Activated CD4-positive, alpha-beta T cell treated with anti-CD3 and anti-CD28 coated beads, Interleukin-2, amount 50 U/mL, for 24 hours (primary cell): ENCODE measurements at regions not wholly inside any gene's neighbourhood (a gene's known extent, or its start where the extent isn't known, plus 50 kb on each side); places are given as distances from the start of the nearest gene placed in this dataset.

Source experiments
- DNase-seq, 2 donors: peaks; one replicate each; pipeline ENCODE4 v3.0.0-alpha.2; 2020; ENCODE audit warnings: low read depth in 1 of 2, low spot score in 1 of 2

DNA sequence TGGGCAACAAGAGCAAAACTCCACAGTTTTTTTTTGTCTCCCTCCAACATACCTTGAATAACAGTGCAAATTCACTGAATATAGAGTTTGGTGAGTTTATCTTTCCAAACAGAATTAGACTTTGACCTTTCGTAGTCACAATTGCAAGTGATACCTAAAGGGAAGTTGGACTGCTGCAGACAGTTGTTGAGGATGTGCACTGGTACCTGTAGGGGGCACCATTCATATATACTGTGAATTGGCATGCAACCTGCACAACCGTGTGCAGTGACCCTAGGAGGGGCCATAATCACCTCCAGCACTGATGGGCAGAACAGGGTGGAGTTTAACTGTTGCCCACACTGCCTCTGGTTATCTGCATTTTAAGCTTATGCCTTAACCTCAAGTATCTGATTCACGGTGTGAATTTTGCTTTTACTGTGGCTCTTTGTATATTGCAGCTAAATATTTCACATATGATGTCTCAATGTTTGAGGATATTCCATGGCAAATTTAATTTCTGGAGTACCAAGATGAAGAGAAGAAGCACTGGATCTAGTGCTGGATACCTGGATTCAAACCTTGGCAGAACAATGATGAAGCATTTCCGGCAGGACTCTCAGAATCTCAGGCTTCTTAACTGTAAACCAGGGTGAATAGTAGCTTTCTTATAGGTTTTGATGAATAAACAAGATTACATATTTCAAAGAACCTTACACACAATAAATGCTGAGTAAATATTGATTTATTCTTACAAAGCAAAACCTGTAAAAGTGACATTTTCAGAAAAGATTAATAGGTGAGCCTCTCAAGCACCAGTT, 144.3 kb downstream of the ACTBL2 start:
- DNase-seq: peak in 1 of 2 donors; percentile 5

DNA sequence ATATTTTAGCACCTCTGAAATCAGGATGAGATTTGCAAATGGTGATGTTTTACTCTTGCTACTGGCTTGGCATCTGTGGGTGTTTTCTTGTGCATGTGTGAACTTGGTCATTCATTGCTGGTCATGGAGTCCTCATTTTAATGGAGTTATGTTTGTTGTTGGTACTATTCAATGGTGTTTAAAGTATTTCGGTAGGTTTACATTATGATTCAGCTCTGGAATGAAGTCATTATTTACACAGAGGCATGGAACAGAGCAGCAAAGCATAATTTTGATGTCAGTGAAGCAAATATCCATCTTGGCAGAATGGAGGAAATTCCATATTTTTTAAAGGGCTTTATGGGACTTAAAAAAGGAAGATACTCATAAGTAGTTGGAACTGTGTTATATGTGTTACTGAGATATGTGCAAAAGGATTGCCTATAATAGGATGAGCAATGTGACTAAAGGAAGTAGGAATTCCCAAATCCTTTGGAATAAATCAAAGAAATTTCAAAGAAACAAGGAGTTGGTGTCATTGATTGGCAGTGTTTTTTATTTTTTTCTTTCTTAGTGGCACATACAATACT, 147.4 kb downstream of the ACTBL2 start:
- no peak for DNase-seq

DNA sequence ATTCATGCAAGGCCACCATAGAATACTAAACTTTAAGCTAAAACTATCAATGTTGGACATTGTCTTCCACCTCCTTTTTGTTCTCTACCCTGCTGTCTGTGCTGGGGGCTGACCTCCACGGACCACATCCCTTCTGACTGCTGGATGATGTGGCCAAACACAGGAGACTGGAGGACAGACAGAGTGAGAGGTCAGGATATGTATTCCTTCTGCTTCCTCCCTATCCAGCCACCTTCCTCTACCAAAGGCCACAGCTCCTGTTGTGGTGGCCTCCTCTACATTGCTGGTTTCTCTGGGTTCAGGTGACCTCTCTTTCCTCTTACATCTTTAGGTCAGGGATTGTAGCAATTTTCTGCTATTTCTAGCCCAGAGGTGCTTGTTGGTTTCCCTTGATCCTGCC, 148.1 kb downstream of the ACTBL2 start:
- DNase-seq: no peak

DNA sequence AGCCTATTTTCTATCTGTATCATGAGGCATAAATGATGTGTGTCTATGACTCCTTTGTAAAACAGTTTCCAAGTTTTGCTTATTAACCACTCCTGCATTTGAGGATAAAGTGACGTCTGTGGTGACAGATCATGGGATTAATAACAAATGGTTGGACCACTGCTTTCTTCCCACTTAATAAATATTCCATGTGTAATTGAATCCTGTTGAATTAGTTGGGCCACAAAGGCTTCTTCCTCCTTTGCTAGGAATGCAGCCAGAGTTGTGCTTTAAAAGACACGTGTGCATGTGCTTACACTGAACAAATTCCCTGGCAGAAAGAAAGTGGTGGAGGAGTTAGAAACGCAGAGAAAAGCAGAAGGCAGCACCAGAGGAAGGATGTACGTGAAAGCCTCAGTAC, 150.2 kb downstream of the ACTBL2 start:
- no peak for DNase-seq

DNA sequence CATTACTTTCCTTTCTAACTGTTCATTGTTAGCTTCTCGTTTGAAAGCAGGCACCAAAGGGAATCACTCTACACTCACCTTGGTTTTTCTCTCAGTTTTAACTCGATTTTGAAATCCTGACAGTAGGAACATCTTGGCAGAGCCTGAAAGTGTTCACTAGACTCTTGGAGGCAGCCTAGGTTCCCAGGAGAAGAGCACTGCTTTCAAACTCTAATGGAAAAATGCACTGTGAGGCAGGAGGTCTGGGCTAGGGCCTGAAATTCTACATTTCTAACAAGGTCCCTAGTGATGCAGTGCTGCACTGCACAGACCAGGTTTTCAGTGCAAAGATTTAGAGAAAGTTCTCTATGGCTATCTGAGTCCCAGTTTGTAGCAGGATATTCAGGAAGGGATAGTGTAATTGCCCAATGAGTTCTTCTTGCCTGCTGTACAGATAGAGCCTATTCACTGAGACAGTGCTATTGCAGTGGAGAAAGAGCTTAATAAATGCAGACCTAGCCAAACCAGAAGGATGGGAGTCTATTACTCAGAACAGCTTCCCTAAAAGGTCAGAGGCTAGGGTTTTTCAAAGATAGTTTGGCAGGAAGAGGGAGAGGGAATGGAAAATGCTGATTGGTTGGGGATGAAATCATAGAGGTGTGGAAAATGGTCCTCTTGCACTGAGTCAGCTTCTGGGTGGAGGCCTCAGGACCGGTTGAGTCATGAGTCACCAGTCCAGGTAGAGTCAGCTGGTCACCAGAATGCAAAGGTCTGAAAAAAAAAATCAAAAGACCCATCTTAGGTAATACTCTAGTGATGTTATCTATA, 153.9 kb downstream of the GPBP1 start:
- no peak for DNase-seq

DNA sequence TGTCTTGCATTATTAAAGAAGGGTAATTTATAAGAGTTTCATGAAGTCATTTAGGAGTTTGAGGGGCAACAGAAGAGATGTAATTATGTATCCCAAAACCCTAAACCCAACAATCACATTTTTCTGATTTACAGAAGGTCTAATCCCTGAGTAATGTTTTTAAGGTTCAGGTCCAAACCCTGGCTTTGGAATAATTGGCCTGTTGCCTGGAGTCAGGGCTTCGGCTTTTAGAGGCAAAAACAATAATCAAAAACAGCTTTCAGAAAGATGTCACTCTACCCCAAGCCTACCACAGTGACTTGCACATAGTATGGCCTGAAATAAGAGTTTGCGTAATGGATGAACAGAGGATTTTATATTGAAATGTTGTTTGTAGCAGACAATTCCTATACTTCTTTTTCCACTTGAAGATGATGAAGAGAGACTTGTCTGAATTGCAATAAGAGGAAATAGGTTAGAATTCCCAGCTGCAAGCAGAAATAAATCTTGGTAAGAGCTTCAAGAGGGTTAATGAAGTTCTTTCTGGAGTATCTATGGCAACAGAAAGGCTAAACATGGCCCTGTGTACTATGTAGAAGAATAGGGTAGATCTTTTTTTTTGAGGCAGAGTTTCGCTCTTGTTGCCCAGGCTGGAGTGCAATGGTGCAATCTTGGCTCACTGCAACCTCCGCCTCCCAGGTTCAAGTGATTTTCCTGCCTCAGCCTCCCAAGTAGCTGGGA, 152.0 kb downstream of the GPBP1 start:
- no peak for DNase-seq

DNA sequence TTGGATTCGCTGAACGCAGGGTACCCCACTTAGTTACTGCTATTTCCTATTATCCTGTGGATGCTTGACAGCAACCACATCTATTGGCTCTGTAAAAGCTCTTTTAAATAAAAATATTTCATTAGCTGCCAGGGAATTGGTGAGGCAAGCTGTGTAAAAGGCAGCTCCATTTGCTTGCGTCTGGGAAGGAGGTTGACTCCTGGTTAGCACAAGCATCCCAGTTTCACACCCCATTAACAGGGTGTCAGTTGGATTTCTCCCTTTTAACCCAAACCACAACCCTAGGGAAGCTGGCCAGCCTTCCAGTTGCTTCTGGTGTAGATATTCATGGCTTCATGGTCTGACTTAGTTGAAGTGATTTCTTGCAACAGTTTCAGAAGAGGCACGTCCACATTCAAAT, 151.0 kb downstream of the GPBP1 start:
- no peak for DNase-seq

DNA sequence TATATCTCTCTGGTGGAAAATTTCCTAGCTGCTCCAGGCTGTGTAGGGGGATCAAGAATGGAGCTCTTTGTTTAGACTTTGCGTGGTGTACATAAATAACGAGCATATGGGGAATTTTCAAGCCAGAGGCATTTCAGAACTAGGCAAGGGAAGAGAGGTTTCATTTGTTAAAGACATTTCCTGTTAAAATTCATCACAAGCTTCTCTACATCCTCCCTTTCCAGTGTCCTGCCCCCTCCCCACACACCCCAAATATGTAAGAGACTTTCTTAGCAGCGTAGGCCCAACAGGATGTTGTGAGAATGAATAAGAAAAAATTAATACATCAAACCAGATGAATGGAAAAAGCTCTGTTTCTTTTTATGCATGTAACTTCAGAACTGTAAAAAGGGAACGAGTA, 150.3 kb downstream of the GPBP1 start:
- DNase-seq: no peak

DNA sequence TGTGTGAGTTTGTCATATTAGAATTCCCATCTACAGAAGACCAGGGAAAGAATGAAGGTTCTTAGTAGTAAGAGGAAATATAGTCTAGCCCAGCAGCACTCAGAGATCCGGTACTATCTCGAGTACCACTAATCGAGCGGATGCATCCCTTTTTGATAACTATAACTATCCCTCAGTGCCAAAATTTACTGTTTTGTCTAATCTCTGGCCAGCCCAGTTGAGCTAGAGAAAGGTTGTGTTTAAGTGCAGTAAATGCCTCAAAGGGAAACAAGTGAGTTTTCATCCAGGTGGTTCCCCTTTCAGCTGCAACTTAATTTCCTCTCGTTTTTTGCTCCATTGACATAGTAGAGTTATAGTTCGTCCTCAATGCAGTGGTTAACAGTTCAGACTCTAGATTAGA, 146.7 kb downstream of the GPBP1 start:
- no peak for DNase-seq

DNA sequence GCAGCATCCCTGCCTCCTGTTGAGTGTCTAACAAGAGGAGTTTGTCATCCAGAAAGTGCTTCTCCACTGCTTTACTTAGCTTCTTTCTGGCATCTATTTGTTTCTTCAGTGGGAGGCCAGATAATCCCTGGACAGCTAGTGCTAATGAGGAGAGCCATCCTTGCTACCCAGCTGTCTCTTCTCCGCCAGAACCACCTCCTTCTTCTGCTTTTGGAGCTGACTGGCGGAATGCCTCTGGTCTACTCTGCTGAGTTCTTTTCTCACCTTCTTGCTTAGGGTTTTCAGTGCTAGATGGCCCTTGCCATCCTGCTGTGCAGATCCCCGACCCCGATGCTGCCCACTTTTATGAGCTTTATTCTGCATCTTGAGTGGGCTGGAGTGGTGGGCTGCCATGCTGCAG, 145.8 kb downstream of the GPBP1 start:
- DNase-seq: no peak

DNA sequence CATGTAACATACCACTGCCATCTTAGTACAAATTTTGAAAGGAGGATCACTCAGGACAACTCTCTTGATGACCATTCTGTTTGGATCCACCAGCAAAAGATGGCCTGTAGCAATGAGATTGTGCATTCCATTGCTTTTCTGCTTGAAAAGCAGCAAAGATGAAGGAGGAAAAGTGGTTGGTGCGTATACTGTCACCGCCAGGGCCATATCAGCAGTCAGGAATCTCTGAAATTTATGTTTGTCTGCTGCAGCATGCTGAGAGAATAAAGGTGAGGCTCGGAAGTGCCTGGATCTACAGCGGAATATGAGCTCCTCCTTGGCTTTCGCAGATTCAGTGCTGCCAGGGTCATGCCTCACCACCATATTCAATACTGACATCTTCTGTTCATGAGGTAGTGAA, 144.4 kb downstream of the GPBP1 start:
- no peak for DNase-seq

DNA sequence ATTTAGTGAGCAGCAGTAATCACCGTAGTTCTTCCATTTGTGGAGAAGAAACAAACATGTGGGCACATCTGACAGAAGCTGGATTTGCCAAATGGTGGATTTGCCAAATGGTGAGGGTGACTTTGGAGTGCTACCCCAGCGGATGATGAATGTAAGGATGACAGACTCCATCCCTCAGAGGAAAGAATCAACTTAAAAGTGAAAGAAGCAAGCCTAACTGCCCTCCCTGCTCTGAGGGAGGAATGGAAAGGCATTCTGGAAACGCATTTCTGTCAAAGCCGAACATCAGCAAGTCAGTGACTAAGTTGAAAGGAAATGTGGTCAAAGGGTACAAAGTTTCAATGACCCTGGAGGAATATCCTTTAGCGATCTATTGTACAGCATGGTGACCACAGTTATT, 143.5 kb downstream of the GPBP1 start:
- DNase-seq: no peak

DNA sequence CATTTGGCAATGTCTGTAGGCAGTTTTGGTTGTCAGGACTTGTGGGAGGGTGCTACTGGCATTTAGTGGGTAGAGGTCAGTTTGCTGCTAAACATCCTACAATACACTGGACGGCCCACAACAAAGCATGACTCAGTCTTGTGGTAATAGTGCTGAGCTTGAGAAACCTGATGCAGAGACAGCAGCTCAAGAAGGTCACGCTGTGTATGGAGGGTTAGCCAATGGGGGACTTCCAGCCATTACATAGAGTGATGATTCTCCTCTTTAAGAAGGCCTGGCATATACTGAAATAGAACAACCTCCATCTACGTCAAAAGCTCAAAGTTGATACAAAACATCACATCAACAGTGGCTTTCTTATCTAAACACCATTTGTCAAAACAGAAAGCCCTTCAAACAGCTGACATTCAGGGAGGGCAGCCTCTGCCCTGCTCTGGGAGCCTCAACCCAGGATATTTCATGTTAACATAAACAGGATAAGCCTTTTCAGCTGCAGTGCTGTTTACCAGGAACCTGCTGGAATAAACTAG, 143.0 kb downstream of the GPBP1 start:
- DNase-seq: no peak

DNA sequence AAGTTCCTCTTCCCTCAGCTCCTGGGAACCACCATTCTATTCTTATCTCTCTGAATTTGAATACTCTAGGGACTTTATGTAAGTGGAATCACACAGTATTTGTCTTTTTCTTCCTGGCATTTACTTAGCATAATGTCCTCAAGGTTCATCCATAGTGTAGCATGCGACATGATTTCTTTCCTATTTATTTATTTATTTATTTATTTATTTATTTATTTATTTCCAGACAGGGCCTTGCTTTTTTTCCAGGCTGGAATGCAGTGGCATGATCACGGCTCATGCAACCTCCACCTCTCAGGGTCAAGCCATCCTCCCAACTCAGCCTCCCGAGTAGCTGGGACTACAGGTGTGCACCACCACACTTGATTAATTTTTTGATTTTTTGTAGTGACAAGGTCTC, 142.1 kb downstream of the GPBP1 start:
- no peak for DNase-seq
